Neural cell (in vitro differentiated cells): ENCODE measurements at regions not wholly inside any gene's neighbourhood (a gene's known extent, or its start where the extent isn't known, plus 50 kb on each side); places are given as distances from the start of the nearest gene placed in this dataset.

Experiments used
- EP300 ChIP-seq: fragments of 450-650 bp; conservative IDR thresholded peaks from 2 replicates; pipeline ENCODE4 v1.6.1; 2014; ENCODE audit warnings: antibody characterized with exemption, mild to moderate bottlenecking, moderate library complexity; ENCODE audit not compliant: poor library complexity, severe bottlenecking
- TAF1 ChIP-seq: IDR thresholded peaks from 2 replicates; pipeline ENCODE4 v1.6.1; 2012; ENCODE audit warnings: low read depth
- TF ChIP-seq, protein P1 (sequence below): fragments of 450-650 bp; IDR thresholded peaks from 2 replicates; pipeline ENCODE4 v1.5.1; 2014; ENCODE audit warnings: antibody characterized with exemption, mild to moderate bottlenecking, moderate library complexity; ENCODE audit not compliant: poor library complexity, severe bottlenecking

DNA sequence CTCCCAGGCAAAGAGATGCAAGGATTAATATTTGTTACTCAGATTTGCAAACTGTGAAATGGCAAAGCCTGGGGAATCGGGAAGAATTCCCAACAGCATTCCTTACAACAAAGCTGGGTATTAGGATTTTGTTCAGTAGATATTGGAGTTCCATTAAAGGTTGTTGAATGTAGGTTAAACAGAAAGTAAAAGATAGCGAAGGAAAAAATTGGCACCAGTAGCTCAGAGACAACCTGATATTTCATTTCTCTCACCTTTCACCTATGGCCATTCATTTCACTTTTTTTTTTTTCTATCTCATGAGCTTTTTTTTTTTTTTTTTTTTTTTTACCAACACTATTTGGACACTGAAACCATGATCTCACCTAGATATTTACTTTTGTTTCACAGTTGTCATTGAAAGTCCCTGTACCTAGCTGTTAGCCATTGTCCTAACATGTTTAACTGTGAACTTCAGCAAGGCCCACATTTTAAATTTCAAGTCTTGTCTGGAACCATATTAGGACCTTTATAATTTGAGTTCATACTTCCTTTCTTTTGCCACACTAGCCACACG is 552.5 kb downstream of the HAO1 start:
- TF ChIP-seq, protein P1, sequence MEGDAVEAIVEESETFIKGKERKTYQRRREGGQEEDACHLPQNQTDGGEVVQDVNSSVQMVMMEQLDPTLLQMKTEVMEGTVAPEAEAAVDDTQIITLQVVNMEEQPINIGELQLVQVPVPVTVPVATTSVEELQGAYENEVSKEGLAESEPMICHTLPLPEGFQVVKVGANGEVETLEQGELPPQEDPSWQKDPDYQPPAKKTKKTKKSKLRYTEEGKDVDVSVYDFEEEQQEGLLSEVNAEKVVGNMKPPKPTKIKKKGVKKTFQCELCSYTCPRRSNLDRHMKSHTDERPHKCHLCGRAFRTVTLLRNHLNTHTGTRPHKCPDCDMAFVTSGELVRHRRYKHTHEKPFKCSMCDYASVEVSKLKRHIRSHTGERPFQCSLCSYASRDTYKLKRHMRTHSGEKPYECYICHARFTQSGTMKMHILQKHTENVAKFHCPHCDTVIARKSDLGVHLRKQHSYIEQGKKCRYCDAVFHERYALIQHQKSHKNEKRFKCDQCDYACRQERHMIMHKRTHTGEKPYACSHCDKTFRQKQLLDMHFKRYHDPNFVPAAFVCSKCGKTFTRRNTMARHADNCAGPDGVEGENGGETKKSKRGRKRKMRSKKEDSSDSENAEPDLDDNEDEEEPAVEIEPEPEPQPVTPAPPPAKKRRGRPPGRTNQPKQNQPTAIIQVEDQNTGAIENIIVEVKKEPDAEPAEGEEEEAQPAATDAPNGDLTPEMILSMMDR = no peak
- TF ChIP-seq TAF1 (no peak), EP300 (no peak)
